HepG2 (cell line): ENCODE measurements at regions not wholly inside any gene's neighbourhood (a gene's known extent, or its start where the extent isn't known, plus 50 kb on each side); places are given as distances from the start of the nearest gene placed in this dataset.

Experiments
- CTCF ChIP-seq: sonication (generic); formaldehyde crosslinking; IDR thresholded peaks from 2 replicates; pipeline ENCODE4 v1.5.0; 2020; ENCODE audit warnings: mild to moderate bottlenecking, missing genetic modification reagents, moderate library complexity
- SIX4 ChIP-seq: sonication (generic); formaldehyde crosslinking; IDR thresholded peaks from 2 replicates; pipeline ENCODE4 v1.4.0; 2020; ENCODE audit warnings: missing genetic modification reagents
- ZFX ChIP-seq: sonication (generic); formaldehyde crosslinking; IDR thresholded peaks from 2 replicates; pipeline ENCODE4 v1.4.0; 2020; ENCODE audit warnings: mild to moderate bottlenecking, low read depth, missing genetic modification reagents, moderate library complexity
- ZNF564 ChIP-seq: sonication (generic); formaldehyde crosslinking; IDR thresholded peaks from 2 replicates; pipeline ENCODE4 v1.8.1; 2023; ENCODE audit warnings: mild to moderate bottlenecking, missing genetic modification reagents
- ZNF687 ChIP-seq: sonication (generic); formaldehyde crosslinking; IDR thresholded peaks from 2 replicates; pipeline ENCODE4 v1.5.1; 2020; ENCODE audit warnings: mild to moderate bottlenecking, missing genetic modification reagents, moderate library complexity

- TF ChIP-seq ZFX (CRISPR knock-in tag) (no peak), SIX4 (CRISPR knock-in tag) (no peak), CTCF (CRISPR knock-in tag) (no peak), ZNF687 (CRISPR knock-in tag) (no peak), ZNF564 (CRISPR knock-in tag) (no peak)
Measured at GRCh38 chr20:53824779-53825178, 231.1 kb upstream of the ZNF217 start.
